HEK293T (cell line): ENCODE measurements at regions not wholly inside any gene's neighbourhood (a gene's known extent, or its start where the extent isn't known, plus 50 kb on each side); places are given as distances from the start of the nearest gene placed in this dataset.

Experiments used
- CTCF ChIA-PET: fragments of 350-600 bp; formaldehyde crosslinking; extraction: SDS; loops from one replicate; lab custom pipeline; 2021; ENCODE audit warnings: antibody characterized with exemption, inconsistent platforms; lab: Yijun Ruan, JAX
- POLR2A ChIA-PET: fragments of 350-600 bp; formaldehyde crosslinking; extraction: SDS; loops from one replicate; lab custom pipeline; 2020; ENCODE audit warnings: antibody characterized with exemption, inconsistent platforms; lab: Yijun Ruan, JAX
- DNase-seq: peaks from one replicate; pipeline ENCODE4 v3.0.0; 2012; ENCODE audit warnings: mixed read lengths; ENCODE audit errors: extremely low spot score
- ARNT ChIP-seq: fragments of 450-650 bp; IDR thresholded peaks from 2 replicates; pipeline ENCODE4 v1.6.1; 2017; ENCODE audit warnings: mild to moderate bottlenecking
- BHLHE40 ChIP-seq: fragments of 450-650 bp; IDR thresholded peaks from 2 replicates; pipeline ENCODE4 v1.6.1; 2016; ENCODE audit warnings: mild to moderate bottlenecking, moderate library complexity, borderline replicate concordance
- CTBP1 ChIP-seq: fragments of 450-650 bp; IDR thresholded peaks from 2 replicates; pipeline ENCODE4 v1.6.1; 2016; ENCODE audit warnings: borderline replicate concordance
- ELF4 ChIP-seq: fragments of 450-650 bp; IDR thresholded peaks from 2 replicates; pipeline ENCODE4 v1.6.1; 2017; ENCODE audit warnings: antibody characterized with exemption
- FOXA1 ChIP-seq: fragments of 450-650 bp; IDR thresholded peaks from 2 replicates; pipeline ENCODE4 v1.6.1; 2016; ENCODE audit warnings: mild to moderate bottlenecking
- FOXK2 ChIP-seq: fragments of 450-650 bp; IDR thresholded peaks from 2 replicates; pipeline ENCODE4 v1.6.1; 2016; ENCODE audit warnings: mild to moderate bottlenecking
- FOXM1 ChIP-seq: fragments of 450-650 bp; IDR thresholded peaks from 2 replicates; pipeline ENCODE4 v1.6.1; 2017; ENCODE audit warnings: mild to moderate bottlenecking, borderline replicate concordance
- HDGF ChIP-seq: fragments of 450-650 bp; IDR thresholded peaks from 2 replicates; pipeline ENCODE4 v1.6.1; 2017; ENCODE audit warnings: antibody characterized with exemption, borderline replicate concordance
- L3MBTL2 ChIP-seq: fragments of 450-650 bp; conservative IDR thresholded peaks from 2 replicates; pipeline ENCODE4 v1.6.1; 2016; ENCODE audit warnings: mild to moderate bottlenecking
- LEF1 ChIP-seq: fragments of 450-650 bp; IDR thresholded peaks from 2 replicates; pipeline ENCODE4 v1.6.1; 2017; ENCODE audit warnings: mild to moderate bottlenecking, borderline replicate concordance
- NFRKB ChIP-seq: fragments of 450-650 bp; IDR thresholded peaks from 2 replicates; pipeline ENCODE4 v1.6.1; 2016; ENCODE audit warnings: mild to moderate bottlenecking, moderate library complexity
- PKNOX1 ChIP-seq: fragments of 450-650 bp; IDR thresholded peaks from 2 replicates; pipeline ENCODE4 v1.6.1; 2016
- SP1 ChIP-seq: fragments of 450-650 bp; IDR thresholded peaks from 2 replicates; pipeline ENCODE4 v1.6.1; 2017
- SUZ12 ChIP-seq: fragments of 450-650 bp; IDR thresholded peaks from 2 replicates; pipeline ENCODE4 v1.6.1; 2016; ENCODE audit warnings: mild to moderate bottlenecking
- TARDBP ChIP-seq: fragments of 450-650 bp; IDR thresholded peaks from 2 replicates; pipeline ENCODE4 v1.6.1; 2016
- ZNF384 ChIP-seq: fragments of 450-650 bp; IDR thresholded peaks from 2 replicates; pipeline ENCODE4 v1.6.1; 2016

GRCh38 chr1:173285048-173285447, 77.9 kb upstream of the TNFSF4 start:
- ChIA-PET POLR2A (no interaction called here), CTCF (no interaction called here)
- no peak for DNase-seq
- TF ChIP-seq TARDBP (no peak), SUZ12 (no peak), NFRKB (no peak), ARNT (no peak), ZNF384 (no peak), PKNOX1 (no peak), FOXA1 (no peak), HDGF (no peak), SP1 (no peak)

- no peak for DNase-seq
- POLR2A ChIA-PET: no interaction called here
- TF ChIP-seq FOXM1 (no peak), ZNF384 (no peak), PKNOX1 (no peak), L3MBTL2 (no peak), TARDBP (no peak), CTBP1 (no peak), FOXA1 (no peak), SP1 (no peak), BHLHE40 (no peak), LEF1 (no peak), NFRKB (no peak)
- CTCF ChIA-PET: no interaction called here
These were observed 80.7 kb upstream of the TNFSF4 start for GRCh38 chr1:173287785-173288184.

- CTCF ChIA-PET: no interaction called here
- POLR2A ChIA-PET: no interaction called here
- TF ChIP-seq NFRKB: no peak
- no peak for TF ChIP-seq SUZ12
- no peak for TF ChIP-seq TARDBP
- TF ChIP-seq SP1: no peak
- TF ChIP-seq BHLHE40: no peak
- no peak for TF ChIP-seq L3MBTL2
- no peak for TF ChIP-seq ELF4
- TF ChIP-seq FOXA1: no peak
- TF ChIP-seq FOXM1: no peak
- no peak for TF ChIP-seq ZNF384
- no peak for TF ChIP-seq CTBP1
- no peak for TF ChIP-seq LEF1
- no peak for TF ChIP-seq ARNT
- no peak for TF ChIP-seq FOXK2
- no peak for TF ChIP-seq PKNOX1
- no peak for TF ChIP-seq HDGF
- DNase-seq: no peak
These were observed 86.6 kb upstream of the TNFSF4 start for GRCh38 chr1:173293756-173294155.

- DNase-seq: no peak
- TF ChIP-seq SUZ12: no peak
- TF ChIP-seq TARDBP: no peak
- POLR2A ChIA-PET: no interaction called here
- CTCF ChIA-PET: no interaction called here
These were observed 87.7 kb upstream of the TNFSF4 start for GRCh38 chr1:173294843-173295242.

- ChIA-PET CTCF (no interaction called here), POLR2A (no interaction called here)
- TF ChIP-seq BHLHE40 (no peak), FOXK2 (no peak), ZNF384 (no peak), HDGF (no peak)
- DNase-seq: no peak
These were observed 88.3 kb upstream of the TNFSF4 start for GRCh38 chr1:173295391-173295790.

GRCh38 chr1:173295995-173296394, 88.9 kb upstream of the TNFSF4 start:
- POLR2A ChIA-PET: no interaction called here
- TF ChIP-seq FOXM1 (no peak), CTBP1 (no peak), FOXK2 (no peak), ELF4 (no peak), NFRKB (no peak), LEF1 (no peak), PKNOX1 (no peak), BHLHE40 (no peak), ARNT (no peak), TARDBP (no peak), SUZ12 (no peak)
- CTCF ChIA-PET: no interaction called here
- no peak for DNase-seq

GRCh38 chr1:173297798-173298391, 90.8 kb upstream of the TNFSF4 start:
- CTCF ChIA-PET: no interaction called here
- POLR2A ChIA-PET: no interaction called here
- TF ChIP-seq TARDBP: no peak
- TF ChIP-seq FOXM1: no peak
- no peak for TF ChIP-seq SUZ12
- TF ChIP-seq FOXK2: no peak
- TF ChIP-seq BHLHE40: no peak
- TF ChIP-seq PKNOX1: no peak
- TF ChIP-seq FOXA1: no peak
- no peak for TF ChIP-seq HDGF
- no peak for TF ChIP-seq CTBP1
- no peak for TF ChIP-seq ELF4
- TF ChIP-seq LEF1: no peak
- TF ChIP-seq ARNT: no peak
- no peak for TF ChIP-seq ZNF384
- no peak for TF ChIP-seq L3MBTL2
- DNase-seq: no peak
